ENCODE measurements at regions not wholly inside any gene's neighbourhood (a gene's known extent, or its start where the extent isn't known, plus 50 kb on each side); places are given as distances from the start of the nearest gene placed in this dataset.

DNA sequence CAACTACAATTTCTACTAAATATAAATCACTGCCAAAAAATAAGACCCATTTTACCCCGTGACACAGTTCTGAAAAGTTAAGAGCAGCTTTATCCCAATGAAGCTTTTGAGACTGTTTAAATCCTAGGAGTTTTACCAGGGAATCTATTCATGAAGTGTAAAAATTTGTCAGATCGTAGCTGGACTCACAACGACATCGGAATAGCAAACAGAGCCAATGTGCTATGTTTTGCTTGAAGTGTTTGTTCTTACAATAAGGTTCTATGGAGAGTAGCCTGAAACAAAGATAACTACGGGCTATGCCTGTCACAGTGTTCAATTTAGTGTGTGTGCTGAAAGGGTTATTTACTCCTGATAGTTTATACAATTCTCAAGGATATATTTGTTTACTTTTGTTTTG, 78.5 kb upstream of the L3MBTL4 start:
- H3K9me1 ChIP-seq (ENCODE audit: control insufficient read depth, extremely low read depth, insufficient read depth, low read length): no peaks in the 10 kb centered on the region
- H3K4me3 ChIP-seq (ENCODE audit: control insufficient read depth in 2 of 3, extremely low read depth in 1 of 3, insufficient read depth in 2 of 3, low read depth in 1 of 3, low read length in 3 of 3): no peak overlapping the region
- dilution Hi-C loops (cut with MboI; ENCODE audit: extremely low pct_ligation_motif_present, low sequenced_read_pairs): no loop called here
- DNase-seq (ENCODE audit: low read depth, low spot score): no peak
- no peaks in the 10 kb centered on the region for H3K4me1 ChIP-seq (ENCODE audit: control insufficient read depth, extremely low read depth, insufficient read depth, low read length)
- no peaks in the 10 kb centered on the region for H3K79me2 ChIP-seq (ENCODE audit: control insufficient read depth, insufficient read depth, low read length)
- no peak overlapping the region for H2AFZ ChIP-seq (ENCODE audit: control insufficient read depth, low read length)
- H4K20me1 ChIP-seq (ENCODE audit: control insufficient read depth, extremely low read depth, insufficient read depth, low read length): no peaks in the 10 kb centered on the region
- no peaks in the 10 kb centered on the region for H3K9me3 ChIP-seq (ENCODE audit: control insufficient read depth, low read depth, low read length)
- FAIRE-seq: no peak
- H3K4me2 ChIP-seq (ENCODE audit: control insufficient read depth, extremely low read depth, insufficient read depth, low read depth, low read length): no peak overlapping the region
- TF ChIP-seq CTCF (optimal IDR thresholded peaks at IDR 0.05 in 1 of 3, IDR thresholded peaks at IDR 0.05 in 1 of 3, conservative IDR thresholded peaks at IDR 0.05 in 1 of 3; ENCODE audit: extremely low read depth in 1 of 3, insufficient read depth in 2 of 3, low read length in 3 of 3) (no peak), EZH2 (IDR thresholded peaks at IDR 0.05; ENCODE audit: low read length) (no peak)
- H3K9ac ChIP-seq (ENCODE audit: control insufficient read depth, extremely low read depth, insufficient read depth, low read length): no peak overlapping the region
- no peak overlapping the region for H3K27ac ChIP-seq (ENCODE audit: control insufficient read depth, insufficient read depth, low read length)
- peaks cover 9% of the 10 kb centered on the region for H3K27me3 ChIP-seq (ENCODE audit: control insufficient read depth, extremely low read depth, insufficient read depth, low read length)
- no peaks in the 10 kb centered on the region for H3K36me3 ChIP-seq (ENCODE audit: control insufficient read depth in 2 of 2, extremely low read depth in 1 of 2, insufficient read depth in 2 of 2, low read length in 2 of 2)

DNA sequence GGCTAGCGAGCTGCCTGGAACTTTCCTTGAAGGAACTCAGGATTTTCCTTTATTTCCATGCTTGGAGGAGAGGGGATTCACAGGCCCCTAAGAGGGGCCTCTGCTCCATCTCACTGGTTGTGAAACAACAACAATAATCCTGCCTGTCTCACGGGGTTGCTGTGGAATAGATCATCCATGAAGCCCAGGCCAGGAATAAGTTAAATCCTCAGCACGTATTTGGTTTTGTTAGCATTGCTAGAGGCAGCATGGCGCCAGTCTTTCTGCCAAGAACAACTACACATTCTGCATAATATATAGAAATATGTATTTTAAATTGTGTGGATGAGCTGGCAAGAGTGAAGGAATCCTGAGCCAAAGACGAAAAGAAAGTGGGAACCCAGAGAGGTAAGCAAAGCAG, 80.8 kb upstream of the L3MBTL4 start:
- Histone ChIP-seq H3K4me3 (ENCODE audit: control insufficient read depth in 2 of 3, extremely low read depth in 1 of 3, insufficient read depth in 2 of 3, low read depth in 1 of 3, low read length in 3 of 3) (no peak overlapping the region), H3K9ac (ENCODE audit: control insufficient read depth, extremely low read depth, insufficient read depth, low read length) (no peak overlapping the region), H3K27me3 (ENCODE audit: control insufficient read depth, extremely low read depth, insufficient read depth, low read length) (peaks cover 9% of the 10 kb centered on the region), H4K20me1 (ENCODE audit: control insufficient read depth, extremely low read depth, insufficient read depth, low read length) (no peaks in the 10 kb centered on the region), H3K9me3 (ENCODE audit: control insufficient read depth, low read depth, low read length) (no peaks in the 10 kb centered on the region), H3K36me3 (ENCODE audit: control insufficient read depth in 2 of 2, extremely low read depth in 1 of 2, insufficient read depth in 2 of 2, low read length in 2 of 2) (no peaks in the 10 kb centered on the region), H3K9me1 (ENCODE audit: control insufficient read depth, extremely low read depth, insufficient read depth, low read length) (no peaks in the 10 kb centered on the region), H2AFZ (ENCODE audit: control insufficient read depth, low read length) (no peak overlapping the region), H3K4me2 (ENCODE audit: control insufficient read depth, extremely low read depth, insufficient read depth, low read depth, low read length) (no peak overlapping the region), H3K79me2 (ENCODE audit: control insufficient read depth, insufficient read depth, low read length) (no peaks in the 10 kb centered on the region), H3K4me1 (ENCODE audit: control insufficient read depth, extremely low read depth, insufficient read depth, low read length) (no peaks in the 10 kb centered on the region), H3K27ac (ENCODE audit: control insufficient read depth, insufficient read depth, low read length) (no peak overlapping the region)
- dilution Hi-C loops (cut with MboI; ENCODE audit: extremely low pct_ligation_motif_present, low sequenced_read_pairs): no loop called here
- TF ChIP-seq CTCF (optimal IDR thresholded peaks at IDR 0.05 in 1 of 3, IDR thresholded peaks at IDR 0.05 in 1 of 3, conservative IDR thresholded peaks at IDR 0.05 in 1 of 3; ENCODE audit: extremely low read depth in 1 of 3, insufficient read depth in 2 of 3, low read length in 3 of 3) (no peak), EZH2 (IDR thresholded peaks at IDR 0.05; ENCODE audit: low read length) (no peak)
- DNase-seq (ENCODE audit: low read depth, low spot score) (no peak), FAIRE-seq (no peak)
